ENCODE measurements at regions not wholly inside any gene's neighbourhood (a gene's known extent, or its start where the extent isn't known, plus 50 kb on each side); places are given as distances from the start of the nearest gene placed in this dataset.

DNA sequence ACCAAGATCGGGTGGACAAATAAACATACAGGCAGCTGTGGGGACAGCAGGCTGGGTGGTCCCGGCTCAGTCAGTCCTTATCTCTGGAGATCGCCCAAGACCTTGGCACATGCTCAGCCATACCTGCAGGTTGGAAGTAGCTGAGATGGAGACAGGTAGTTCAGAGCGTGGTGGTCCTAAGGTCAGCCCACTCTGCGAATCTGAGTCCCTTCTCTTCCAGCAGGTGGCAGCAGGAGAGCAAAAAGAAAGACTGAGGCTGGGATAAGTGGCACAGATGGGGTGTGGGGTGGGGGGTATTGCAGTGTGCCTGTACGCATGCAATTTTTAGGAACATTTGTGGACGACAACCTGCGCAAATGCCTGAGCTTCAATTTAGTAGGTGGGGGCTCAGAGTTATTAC is 104.9 kb downstream of the TENT5C start:
- Histone ChIP-seq H3K4me3 (ENCODE audit: low read length) (no peak overlapping the region), H3K79me2 (replicated peaks; ENCODE audit: insufficient read depth, low read length) (no peaks in the 10 kb centered on the region), H3K9ac (ENCODE audit: low read length) (no peak overlapping the region), H3K27me3 (ENCODE audit: insufficient read depth, low read depth, low read length) (no peaks in the 10 kb centered on the region), H3F3A (ENCODE audit: insufficient read depth, low read length, poor library complexity, severe bottlenecking) (no peaks in the 10 kb centered on the region), H3K9me2 (ENCODE audit: insufficient read depth, low read length) (no peaks in the 10 kb centered on the region), H3K9me3 (ENCODE audit: low read length) (no peaks in the 10 kb centered on the region), H2AFZ (ENCODE audit: low read depth, low read length) (no peak overlapping the region), H4K20me1 (ENCODE audit: insufficient read depth) (no peaks in the 10 kb centered on the region), H3K4me2 (ENCODE audit: low read length) (no peak overlapping the region), H3K36me3 (ENCODE audit: insufficient read depth, low read length) (no peaks in the 10 kb centered on the region), H3K27ac (ENCODE audit: low read length) (no peak overlapping the region)
- TF ChIP-seq, protein P1, sequence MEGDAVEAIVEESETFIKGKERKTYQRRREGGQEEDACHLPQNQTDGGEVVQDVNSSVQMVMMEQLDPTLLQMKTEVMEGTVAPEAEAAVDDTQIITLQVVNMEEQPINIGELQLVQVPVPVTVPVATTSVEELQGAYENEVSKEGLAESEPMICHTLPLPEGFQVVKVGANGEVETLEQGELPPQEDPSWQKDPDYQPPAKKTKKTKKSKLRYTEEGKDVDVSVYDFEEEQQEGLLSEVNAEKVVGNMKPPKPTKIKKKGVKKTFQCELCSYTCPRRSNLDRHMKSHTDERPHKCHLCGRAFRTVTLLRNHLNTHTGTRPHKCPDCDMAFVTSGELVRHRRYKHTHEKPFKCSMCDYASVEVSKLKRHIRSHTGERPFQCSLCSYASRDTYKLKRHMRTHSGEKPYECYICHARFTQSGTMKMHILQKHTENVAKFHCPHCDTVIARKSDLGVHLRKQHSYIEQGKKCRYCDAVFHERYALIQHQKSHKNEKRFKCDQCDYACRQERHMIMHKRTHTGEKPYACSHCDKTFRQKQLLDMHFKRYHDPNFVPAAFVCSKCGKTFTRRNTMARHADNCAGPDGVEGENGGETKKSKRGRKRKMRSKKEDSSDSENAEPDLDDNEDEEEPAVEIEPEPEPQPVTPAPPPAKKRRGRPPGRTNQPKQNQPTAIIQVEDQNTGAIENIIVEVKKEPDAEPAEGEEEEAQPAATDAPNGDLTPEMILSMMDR (IDR thresholded peaks at IDR 0.05; ENCODE audit: poor library complexity, severe bottlenecking): no peak
- TF ChIP-seq SMC3 (conservative IDR thresholded peaks at IDR 0.05; ENCODE audit: poor library complexity) (no peak), MXI1 (conservative IDR thresholded peaks at IDR 0.05; ENCODE audit: poor library complexity, severe bottlenecking) (no peak), RAD21 (conservative IDR thresholded peaks at IDR 0.05) (no peak), EZH2 (IDR thresholded peaks at IDR 0.05; ENCODE audit: borderline replicate concordance, insufficient read depth, low read length, poor library complexity, severe bottlenecking) (no peak), EP300 (conservative IDR thresholded peaks at IDR 0.05; ENCODE audit: poor library complexity, severe bottlenecking) (no peak), TAF1 (IDR thresholded peaks at IDR 0.05; ENCODE audit: low read depth) (no peak)

DNA sequence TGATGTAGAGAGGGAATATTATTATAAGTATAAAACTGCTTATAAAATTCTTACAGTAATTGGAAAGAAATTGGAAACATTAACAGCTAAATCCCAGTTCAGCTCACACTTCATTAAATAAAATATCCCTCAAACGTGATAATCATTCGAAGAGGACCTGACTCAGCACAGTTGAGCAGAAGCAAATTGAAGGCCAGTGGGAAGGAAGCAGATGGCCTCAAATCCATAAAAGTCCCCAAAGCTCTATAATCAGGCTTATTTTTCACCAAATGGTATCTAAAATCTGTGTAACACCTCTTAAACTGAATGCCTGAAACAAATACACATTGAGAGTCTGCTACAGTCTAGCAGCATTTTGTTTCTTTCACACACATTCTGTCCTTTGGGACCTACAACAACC is 106.8 kb downstream of the TENT5C start:
- no peak overlapping the region for H2AFZ ChIP-seq (ENCODE audit: low read depth, low read length)

More for the DNA sequence above, 106.8 kb downstream of the TENT5C start:
- no peak overlapping the region for H3K9ac ChIP-seq (ENCODE audit: low read length)
- no peaks in the 10 kb centered on the region for H3K27me3 ChIP-seq (ENCODE audit: insufficient read depth, low read depth, low read length)
- no peak overlapping the region for H3K4me3 ChIP-seq (ENCODE audit: low read length)
- TF ChIP-seq POLR2AphosphoS5 (IDR thresholded peaks at IDR 0.05): no peak
- TF ChIP-seq, protein P2, sequence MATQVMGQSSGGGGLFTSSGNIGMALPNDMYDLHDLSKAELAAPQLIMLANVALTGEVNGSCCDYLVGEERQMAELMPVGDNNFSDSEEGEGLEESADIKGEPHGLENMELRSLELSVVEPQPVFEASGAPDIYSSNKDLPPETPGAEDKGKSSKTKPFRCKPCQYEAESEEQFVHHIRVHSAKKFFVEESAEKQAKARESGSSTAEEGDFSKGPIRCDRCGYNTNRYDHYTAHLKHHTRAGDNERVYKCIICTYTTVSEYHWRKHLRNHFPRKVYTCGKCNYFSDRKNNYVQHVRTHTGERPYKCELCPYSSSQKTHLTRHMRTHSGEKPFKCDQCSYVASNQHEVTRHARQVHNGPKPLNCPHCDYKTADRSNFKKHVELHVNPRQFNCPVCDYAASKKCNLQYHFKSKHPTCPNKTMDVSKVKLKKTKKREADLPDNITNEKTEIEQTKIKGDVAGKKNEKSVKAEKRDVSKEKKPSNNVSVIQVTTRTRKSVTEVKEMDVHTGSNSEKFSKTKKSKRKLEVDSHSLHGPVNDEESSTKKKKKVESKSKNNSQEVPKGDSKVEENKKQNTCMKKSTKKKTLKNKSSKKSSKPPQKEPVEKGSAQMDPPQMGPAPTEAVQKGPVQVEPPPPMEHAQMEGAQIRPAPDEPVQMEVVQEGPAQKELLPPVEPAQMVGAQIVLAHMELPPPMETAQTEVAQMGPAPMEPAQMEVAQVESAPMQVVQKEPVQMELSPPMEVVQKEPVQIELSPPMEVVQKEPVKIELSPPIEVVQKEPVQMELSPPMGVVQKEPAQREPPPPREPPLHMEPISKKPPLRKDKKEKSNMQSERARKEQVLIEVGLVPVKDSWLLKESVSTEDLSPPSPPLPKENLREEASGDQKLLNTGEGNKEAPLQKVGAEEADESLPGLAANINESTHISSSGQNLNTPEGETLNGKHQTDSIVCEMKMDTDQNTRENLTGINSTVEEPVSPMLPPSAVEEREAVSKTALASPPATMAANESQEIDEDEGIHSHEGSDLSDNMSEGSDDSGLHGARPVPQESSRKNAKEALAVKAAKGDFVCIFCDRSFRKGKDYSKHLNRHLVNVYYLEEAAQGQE (IDR thresholded peaks at IDR 0.05; ENCODE audit: borderline replicate concordance): no peak
- no peak for TF ChIP-seq EZH2 (IDR thresholded peaks at IDR 0.05; ENCODE audit: borderline replicate concordance, insufficient read depth, low read length, poor library complexity, severe bottlenecking)
- no peak for TF ChIP-seq RAD21 (conservative IDR thresholded peaks at IDR 0.05)
- no peak for TF ChIP-seq EP300 (conservative IDR thresholded peaks at IDR 0.05; ENCODE audit: poor library complexity, severe bottlenecking)
- TF ChIP-seq SMC3 (conservative IDR thresholded peaks at IDR 0.05; ENCODE audit: poor library complexity): no peak
- TF ChIP-seq, protein P1 (IDR thresholded peaks at IDR 0.05; ENCODE audit: poor library complexity, severe bottlenecking): no peak
- no peak for TF ChIP-seq MXI1 (conservative IDR thresholded peaks at IDR 0.05; ENCODE audit: poor library complexity, severe bottlenecking)
- no peak for TF ChIP-seq TAF1 (IDR thresholded peaks at IDR 0.05; ENCODE audit: low read depth)
- H3K9me2 ChIP-seq (ENCODE audit: insufficient read depth, low read length): no peaks in the 10 kb centered on the region
- no peaks in the 10 kb centered on the region for H3K79me2 ChIP-seq (replicated peaks; ENCODE audit: insufficient read depth, low read length)
- H4K20me1 ChIP-seq (ENCODE audit: insufficient read depth): no peaks in the 10 kb centered on the region
- no peaks in the 10 kb centered on the region for H3K36me3 ChIP-seq (ENCODE audit: insufficient read depth, low read length)
- no peaks in the 10 kb centered on the region for H3K9me3 ChIP-seq (ENCODE audit: low read length)
- no peak overlapping the region for H3K27ac ChIP-seq (ENCODE audit: low read length)
- H3K4me2 ChIP-seq (ENCODE audit: low read length): no peak overlapping the region
- H3F3A ChIP-seq (ENCODE audit: insufficient read depth, low read length, poor library complexity, severe bottlenecking): no peaks in the 10 kb centered on the region
